Endothelial cell of hepatic sinusoid (primary cell): ENCODE measurements at regions not wholly inside any gene's neighbourhood (a gene's known extent, or its start where the extent isn't known, plus 50 kb on each side); places are given as distances from the start of the nearest gene placed in this dataset.

Experiments used
- in situ Hi-C: cut with HindIII; loops from 2 replicates; pipeline ENCODE4 v1.10.0; 2017; ENCODE audit warnings: low sequenced_read_pairs

GRCh38 chr2:43171789-43172188, 54.6 kb downstream of the ZFP36L2 start:
- in situ Hi-C loops = loop anchor here (5.0 kb wide), 1 partner anchor 44 kb away; no protein-coding TSS in a partner anchor

DNA sequence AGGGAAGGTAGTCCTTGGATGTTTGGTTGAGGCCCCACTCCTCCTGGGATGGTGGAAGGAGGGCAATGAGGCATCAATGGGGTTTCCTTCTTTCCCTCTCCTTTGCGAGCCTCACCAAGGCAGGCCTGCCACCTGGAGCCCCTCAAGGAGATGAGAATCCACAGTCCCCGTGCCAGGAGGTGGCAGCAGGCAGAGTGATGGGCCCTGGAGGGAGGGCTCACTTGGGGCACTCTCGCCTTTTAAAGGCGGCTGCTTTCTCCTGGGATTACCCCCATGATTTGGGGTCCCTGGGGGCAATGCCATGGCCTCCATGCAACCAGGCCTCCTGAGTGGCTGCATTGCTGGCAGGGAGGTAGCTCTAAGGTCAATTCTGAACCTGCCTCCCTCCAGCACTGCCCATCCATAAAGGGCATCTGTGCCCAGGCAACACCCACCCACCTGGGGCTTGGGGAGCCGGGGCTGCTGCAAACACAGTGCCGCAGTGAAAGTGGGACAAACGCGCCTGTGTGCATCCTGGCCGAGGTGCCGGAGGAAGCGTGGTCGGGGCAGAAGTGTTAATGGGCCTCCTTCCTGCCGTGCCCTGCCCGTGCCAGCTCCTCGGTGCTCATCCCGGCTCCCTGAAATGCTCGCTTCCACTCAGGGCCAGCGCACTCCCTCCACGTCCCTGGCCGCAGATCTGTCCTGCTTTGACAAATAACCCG, 55.9 kb downstream of the ZFP36L2 start:
- in situ Hi-C loops = loop anchor here (5.0 kb wide), 1 partner anchor 43 kb away; no protein-coding TSS in a partner anchor

DNA sequence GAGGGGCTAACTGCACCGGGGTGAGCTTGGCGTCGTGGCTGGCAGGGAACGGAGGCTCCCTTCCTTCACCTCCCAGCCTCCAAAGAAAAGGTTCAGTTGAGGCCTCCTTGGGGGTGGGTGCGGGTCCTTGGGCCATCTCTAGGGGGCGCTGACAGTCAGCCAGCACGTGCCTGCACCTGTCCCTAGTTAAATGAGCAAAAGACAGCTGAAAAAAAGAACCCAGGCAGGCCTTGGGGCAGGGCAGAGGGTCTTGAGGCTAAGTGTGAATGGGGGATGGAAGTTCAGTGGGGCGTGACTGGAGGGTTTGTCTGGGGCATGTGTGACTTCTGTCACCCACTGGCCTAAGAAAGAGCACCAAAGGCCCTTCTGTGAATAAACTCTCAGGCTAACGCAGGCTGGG, 56.4 kb downstream of the ZFP36L2 start:
- in situ Hi-C loops = loop anchor here (5.0 kb wide), 1 partner anchor 43 kb away; no protein-coding TSS in a partner anchor

- in situ Hi-C loops = no loop called here
Observed at GRCh38 chr2:43169099-43169945, 57.1 kb downstream of the ZFP36L2 start.

- in situ Hi-C loops = no loop called here
Observed at GRCh38 chr2:43168016-43168369, 58.4 kb downstream of the ZFP36L2 start.

DNA sequence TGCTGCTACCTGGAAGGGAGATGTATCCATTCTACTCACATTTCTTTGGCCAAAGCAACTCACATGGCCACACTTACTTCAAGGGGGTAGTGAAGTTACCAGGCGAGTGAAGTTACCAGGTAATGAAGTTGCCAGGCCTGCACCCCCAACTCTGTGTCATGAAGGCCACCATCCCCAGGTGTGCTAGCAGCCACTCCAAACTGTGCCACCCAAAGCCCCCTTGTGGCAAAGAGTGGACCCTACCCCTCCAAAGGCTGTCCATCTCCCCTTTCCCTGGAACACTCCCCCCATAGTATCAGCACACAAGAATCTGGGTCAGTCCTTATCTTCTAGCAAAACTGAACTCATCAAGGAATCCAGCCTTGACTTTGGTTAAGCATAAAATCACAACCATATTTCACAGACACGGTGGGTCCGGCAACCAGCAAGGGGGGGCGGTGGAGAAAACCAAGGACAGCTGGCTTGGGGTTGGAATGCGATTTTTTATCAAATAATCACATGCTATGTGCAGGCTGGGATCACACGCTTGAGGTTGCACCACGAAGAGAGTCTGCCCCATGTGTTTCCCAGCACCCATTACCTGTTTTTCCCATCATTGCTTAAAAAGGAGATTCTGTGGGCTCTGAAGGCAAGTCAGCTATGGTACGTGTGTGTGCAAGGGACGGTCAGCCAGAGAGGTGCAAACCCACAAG, 60.9 kb downstream of the ZFP36L2 start:
- in situ Hi-C loops = no loop called here

GRCh38 chr2:43164686-43165085, 61.7 kb downstream of the ZFP36L2 start:
- in situ Hi-C loops = no loop called here

GRCh38 chr2:43163584-43164270, 62.7 kb downstream of the ZFP36L2 start:
- in situ Hi-C loops = no loop called here

DNA sequence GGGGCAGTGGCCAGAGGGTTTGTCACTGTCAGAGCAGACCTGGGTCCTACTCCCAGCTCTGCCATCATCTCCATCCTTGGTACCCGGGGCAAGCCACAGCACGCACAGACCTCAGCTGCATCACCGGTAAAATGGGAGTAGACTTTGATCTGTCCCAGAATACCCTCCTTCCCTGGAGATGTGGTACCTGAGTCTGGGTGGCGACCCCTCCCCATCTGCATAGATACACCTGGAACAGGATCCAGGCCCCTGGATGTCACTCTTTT, 64.0 kb downstream of the ZFP36L2 start:
- in situ Hi-C loops = no loop called here

DNA sequence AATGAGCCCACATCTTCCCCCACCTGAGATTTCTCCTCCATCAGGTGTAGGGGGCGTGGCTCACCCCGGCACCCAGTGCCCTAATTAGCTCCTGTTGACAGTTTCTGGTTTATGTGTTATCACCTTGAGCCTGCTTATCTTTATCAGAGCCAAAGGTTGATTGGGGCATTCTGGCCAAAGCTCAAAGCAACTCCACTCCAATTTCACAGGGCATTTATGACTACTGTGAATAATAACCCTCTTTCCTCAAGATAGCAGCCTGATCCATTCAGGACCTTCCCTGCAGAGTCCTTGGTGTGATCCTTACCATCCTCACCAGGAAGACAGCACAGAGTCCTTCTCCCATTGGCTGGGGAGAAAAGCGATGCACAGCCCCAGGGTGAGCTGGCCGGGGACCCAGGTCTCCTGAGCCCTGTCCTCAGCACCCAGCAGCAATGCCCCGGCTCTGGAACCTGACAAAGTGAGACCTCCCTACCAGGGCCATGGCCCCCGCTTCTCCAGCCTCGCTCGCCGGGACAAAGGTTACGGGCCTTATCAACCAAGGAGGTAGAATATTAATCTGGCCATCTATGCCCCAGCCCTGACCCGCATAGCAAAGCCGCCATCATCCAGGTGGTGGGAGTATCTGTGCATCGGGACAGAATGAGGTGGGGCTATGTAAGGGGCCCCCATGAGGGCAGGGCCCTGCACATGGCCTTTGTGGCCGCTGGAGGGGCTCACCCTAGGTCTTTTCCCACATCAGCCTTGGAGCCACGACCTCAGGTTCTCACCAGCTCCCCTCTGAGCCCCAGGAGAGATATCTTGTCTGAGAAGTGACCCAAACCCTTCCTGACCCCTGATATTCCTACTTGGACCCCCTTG, 64.5 kb downstream of the ZFP36L2 start:
- in situ Hi-C loops = no loop called here

DNA sequence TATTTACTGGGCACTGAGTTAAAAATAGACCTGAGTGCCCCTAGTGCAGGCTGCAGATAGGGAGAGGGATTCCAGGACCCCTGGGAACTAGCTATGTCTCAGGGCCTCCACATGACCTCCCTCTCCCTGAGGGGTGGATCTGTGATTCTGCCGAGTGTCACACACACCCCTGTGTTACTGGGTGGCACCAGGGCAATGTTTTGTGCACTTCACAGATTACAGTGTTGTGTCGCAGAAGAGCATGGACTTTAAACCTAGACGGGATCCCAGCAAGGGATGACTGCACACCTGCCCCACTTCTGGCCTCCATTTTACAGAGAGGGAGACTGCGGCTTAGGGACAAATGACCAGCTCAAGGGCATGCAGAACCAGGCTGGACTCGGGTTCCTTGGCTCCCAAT, 65.6 kb downstream of the ZFP36L2 start:
- in situ Hi-C loops = no loop called here

GRCh38 chr2:43159797-43160196, 66.6 kb downstream of the ZFP36L2 start:
- in situ Hi-C loops = no loop called here

DNA sequence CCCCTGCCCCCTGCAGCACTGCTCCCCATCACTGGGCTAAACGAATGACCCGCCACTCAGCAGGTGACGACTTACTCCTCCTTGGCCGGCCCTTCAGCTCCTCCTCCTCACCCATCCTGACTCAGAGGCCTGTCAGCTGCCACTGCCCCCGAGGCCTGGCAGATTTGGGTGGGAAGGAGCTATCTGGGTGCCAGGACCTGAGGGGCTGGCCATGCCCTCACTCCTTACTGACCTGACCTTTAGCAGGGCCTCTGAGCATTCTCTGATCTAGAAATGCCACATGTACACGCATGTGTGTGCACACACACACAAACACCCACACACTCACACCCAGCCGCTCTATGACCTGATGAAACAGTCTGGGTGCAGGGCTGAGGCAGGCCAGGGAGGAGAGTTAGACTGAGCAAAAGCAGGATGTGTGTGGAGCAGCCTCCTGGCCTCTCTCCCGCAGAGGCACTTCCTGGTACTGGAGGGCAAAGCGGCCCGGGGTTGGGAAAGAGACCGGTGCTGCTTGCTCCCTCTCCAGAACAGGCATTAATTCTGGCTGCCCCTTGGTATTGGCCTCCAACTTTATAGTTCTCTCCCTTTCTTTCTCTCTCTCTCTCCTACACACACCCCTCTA, 68.0 kb downstream of the ZFP36L2 start:
- in situ Hi-C loops = no loop called here

GRCh38 chr2:43157506-43158246, 68.7 kb downstream of the ZFP36L2 start:
- in situ Hi-C loops = no loop called here

DNA sequence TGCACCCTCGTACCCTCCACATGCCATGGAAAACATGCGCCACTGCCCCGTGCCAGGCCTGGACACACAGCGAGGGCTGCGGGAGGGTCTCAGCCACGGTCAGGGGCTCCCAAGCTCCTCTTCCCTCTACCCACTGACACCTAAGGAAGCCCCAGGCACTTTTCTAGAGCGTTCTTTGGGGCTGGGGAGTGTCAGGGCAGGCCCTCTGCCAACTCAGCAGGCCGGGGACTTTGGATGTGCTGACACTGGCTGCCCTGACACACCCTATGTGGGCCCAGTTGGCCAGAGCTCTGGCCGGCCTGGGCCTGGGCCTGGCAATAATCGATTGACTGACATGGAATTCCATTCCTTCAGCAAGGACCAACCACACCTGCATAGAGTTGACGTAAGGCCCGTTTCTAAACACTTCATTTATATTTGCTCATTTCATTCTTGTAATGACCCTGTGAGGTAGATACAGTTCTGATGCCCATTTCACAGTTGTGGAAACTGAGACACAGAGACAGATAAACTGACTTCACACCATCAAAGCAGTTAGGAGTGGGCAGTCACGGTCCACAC, 70.5 kb downstream of the ZFP36L2 start:
- in situ Hi-C loops = no loop called here

DNA sequence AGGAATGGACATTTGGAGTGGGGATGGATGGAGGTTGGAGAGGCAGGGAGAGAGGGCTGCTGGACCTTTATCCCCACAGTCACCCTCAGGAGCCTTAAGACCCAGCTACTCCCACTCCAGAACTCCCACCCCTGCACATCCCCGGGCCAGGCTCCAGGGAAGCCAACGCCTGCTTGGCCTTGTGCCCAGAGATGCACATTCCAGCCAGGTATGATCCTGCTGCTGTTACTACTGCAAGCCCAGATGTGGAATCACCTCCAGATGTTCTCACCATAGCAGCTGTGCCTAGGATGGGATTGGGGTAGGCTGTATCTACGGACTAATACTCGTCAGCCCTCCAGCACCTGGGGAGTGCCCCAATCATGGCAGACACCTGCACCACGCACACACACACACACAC, 71.7 kb downstream of the ZFP36L2 start:
- in situ Hi-C loops = no loop called here

DNA sequence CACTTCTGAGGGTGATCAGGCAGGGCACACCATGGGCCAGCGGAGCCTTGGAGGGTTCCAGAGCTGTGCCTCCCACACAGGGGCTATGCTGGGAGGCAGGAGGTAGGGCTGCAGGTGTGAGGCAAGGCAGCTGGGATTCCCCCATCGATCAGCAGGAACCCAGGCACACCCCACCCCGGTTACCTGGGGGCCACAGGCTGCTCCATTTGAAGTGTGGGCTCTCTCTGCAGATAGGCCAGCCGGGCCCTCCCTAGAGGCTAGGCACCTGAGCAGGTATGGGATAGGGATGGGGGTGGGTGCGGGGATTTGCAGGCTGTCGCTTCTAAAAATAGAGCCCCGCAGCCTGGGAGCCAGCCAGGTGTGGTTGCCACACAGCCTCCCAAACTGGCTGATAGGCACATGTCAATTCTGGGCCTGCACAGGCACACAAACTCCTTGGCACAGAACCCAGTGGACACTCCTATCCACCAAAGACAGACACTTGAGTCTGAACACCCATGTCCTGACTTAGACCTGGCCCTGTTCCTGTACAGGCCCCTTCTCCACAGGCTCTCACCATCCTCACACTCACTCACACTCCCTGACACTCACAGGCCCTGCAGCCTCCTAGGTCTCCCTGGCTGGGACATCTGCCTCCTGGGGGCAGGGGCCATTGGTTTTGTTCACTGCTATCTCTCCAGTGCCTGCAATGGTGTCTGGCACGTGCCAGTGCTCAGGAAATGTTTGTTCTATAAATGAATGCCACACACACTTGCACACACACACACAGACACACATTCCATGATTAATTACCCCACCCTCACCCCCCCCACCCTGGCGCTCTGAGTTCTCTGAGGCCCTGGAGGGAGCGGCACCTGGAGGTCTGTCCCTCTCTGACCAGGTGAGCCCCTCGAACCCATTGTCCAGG, 73.4 kb downstream of the ZFP36L2 start:
- in situ Hi-C loops = no loop called here

- in situ Hi-C loops = no loop called here
Observed at GRCh38 chr2:43152186-43152585, 74.2 kb downstream of the ZFP36L2 start.
